ENCODE measurements at regions not wholly inside any gene's neighbourhood (a gene's known extent, or its start where the extent isn't known, plus 50 kb on each side); places are given as distances from the start of the nearest gene placed in this dataset.

- no peaks in the 10 kb centered on the region for H3K36me3 ChIP-seq
- WGBS, 2 donors, result 61 to 63% methylated on average over 2 of the region's 2 CpGs
- no peak overlapping the region for H3K4me3 ChIP-seq
- no peak for DNase-seq
- peaks cover 0 to 35% (median 5%) of the 10 kb centered on the region in 3 donors for H3K4me1 ChIP-seq
- intact Hi-C loops (cut with DNase I), result no loop called here
- peak overlapping the region in 1 of 4 donors; percentile 20 for H3K27ac ChIP-seq
- H3K27me3 ChIP-seq, result no peaks in the 10 kb centered on the region
- TF ChIP-seq POLR2A (IDR thresholded peaks at IDR 0.05), result no peak
- TF ChIP-seq CTCF (IDR thresholded peaks at IDR 0.05), result no peak
- no peaks in the 10 kb centered on the region for H3K9me3 ChIP-seq
Observed at GRCh38 chr6:113669606-113670005, 187.5 kb upstream of the MARCKS start.

GRCh38 chr6:113671421-113671820 lies 185.7 kb upstream of the MARCKS start:
- peaks cover 0 to 35% (median 5%) of the 10 kb centered on the region in 3 donors for H3K4me1 ChIP-seq

GRCh38 chr6:113672491-113673149 lies 184.5 kb upstream of the MARCKS start:
- intact Hi-C loops (cut with DNase I), result no loop called here

More at GRCh38 chr6:113671421-113671820, 185.7 kb upstream of the MARCKS start:
- TF ChIP-seq CTCF (IDR thresholded peaks at IDR 0.05) (no peak), POLR2A (IDR thresholded peaks at IDR 0.05) (no peak)
- DNase-seq, result no peak
- Histone ChIP-seq H3K4me3 (no peak overlapping the region), H3K36me3 (no peaks in the 10 kb centered on the region), H3K27me3 (no peaks in the 10 kb centered on the region), H3K27ac (no peak overlapping the region), H3K9me3 (no peaks in the 10 kb centered on the region)
- intact Hi-C loops (cut with DNase I), result no loop called here
- WGBS, 2 donors, result 13 to 38% methylated on average over 1 of the region's 1 CpG

GRCh38 chr6:113674075-113674474 lies 183.1 kb upstream of the MARCKS start:
- Histone ChIP-seq H3K27ac (no peak overlapping the region), H3K9me3 (no peaks in the 10 kb centered on the region), H3K27me3 (no peaks in the 10 kb centered on the region), H3K4me1 (peaks cover 0 to 30% (median under 1%) of the 10 kb centered on the region in 3 donors), H3K4me3 (no peak overlapping the region), H3K36me3 (no peaks in the 10 kb centered on the region)
- WGBS, 2 donors, result 68 to 72% methylated on average over 4 of the region's 4 CpGs
- no peak for TF ChIP-seq CTCF (IDR thresholded peaks at IDR 0.05)
- TF ChIP-seq POLR2A (IDR thresholded peaks at IDR 0.05), result no peak
- intact Hi-C loops (cut with DNase I), result no loop called here
- no peak for DNase-seq

More at GRCh38 chr6:113672491-113673149, 184.5 kb upstream of the MARCKS start:
- H3K4me1 ChIP-seq, result peaks cover 0 to 35% (median 5%) of the 10 kb centered on the region in 3 donors
- peak overlapping the region in 2 of 4 donors; percentile 11 to 49 for H3K4me3 ChIP-seq
- no peaks in the 10 kb centered on the region for H3K36me3 ChIP-seq
- H3K9me3 ChIP-seq, result no peaks in the 10 kb centered on the region
- no peak for TF ChIP-seq POLR2A (IDR thresholded peaks at IDR 0.05)
- TF ChIP-seq CTCF (IDR thresholded peaks at IDR 0.05), result no peak
- WGBS, 2 donors, result 51 to 56% methylated on average over 8 of the region's 8 CpGs
- H3K27me3 ChIP-seq, result no peaks in the 10 kb centered on the region
- no peak for DNase-seq
- H3K27ac ChIP-seq, result peak overlapping the region in 2 of 4 donors; percentile 23 to 30

GRCh38 chr6:113676057-113676456 lies 181.1 kb upstream of the MARCKS start:
- Histone ChIP-seq H3K27ac (no peak overlapping the region), H3K4me3 (no peak overlapping the region)
- WGBS, 2 donors, result 63 to 77% methylated on average over 4 of the region's 4 CpGs

More at GRCh38 chr6:113676057-113676456, 181.1 kb upstream of the MARCKS start:
- intact Hi-C loops (cut with DNase I), result no loop called here
- no peaks in the 10 kb centered on the region for H3K27me3 ChIP-seq
- TF ChIP-seq CTCF (IDR thresholded peaks at IDR 0.05), result no peak
- TF ChIP-seq POLR2A (IDR thresholded peaks at IDR 0.05), result no peak
- DNase-seq, result no peak
- H3K9me3 ChIP-seq, result no peaks in the 10 kb centered on the region
- H3K36me3 ChIP-seq, result no peaks in the 10 kb centered on the region
- H3K4me1 ChIP-seq, result peaks cover 0 to 17% (median 0%) of the 10 kb centered on the region in 3 donors

All from esophagus squamous epithelium (tissue), 5 donors.